ENCODE measurements at regions not wholly inside any gene's neighbourhood (a gene's known extent, or its start where the extent isn't known, plus 50 kb on each side); places are given as distances from the start of the nearest gene placed in this dataset.

DNA sequence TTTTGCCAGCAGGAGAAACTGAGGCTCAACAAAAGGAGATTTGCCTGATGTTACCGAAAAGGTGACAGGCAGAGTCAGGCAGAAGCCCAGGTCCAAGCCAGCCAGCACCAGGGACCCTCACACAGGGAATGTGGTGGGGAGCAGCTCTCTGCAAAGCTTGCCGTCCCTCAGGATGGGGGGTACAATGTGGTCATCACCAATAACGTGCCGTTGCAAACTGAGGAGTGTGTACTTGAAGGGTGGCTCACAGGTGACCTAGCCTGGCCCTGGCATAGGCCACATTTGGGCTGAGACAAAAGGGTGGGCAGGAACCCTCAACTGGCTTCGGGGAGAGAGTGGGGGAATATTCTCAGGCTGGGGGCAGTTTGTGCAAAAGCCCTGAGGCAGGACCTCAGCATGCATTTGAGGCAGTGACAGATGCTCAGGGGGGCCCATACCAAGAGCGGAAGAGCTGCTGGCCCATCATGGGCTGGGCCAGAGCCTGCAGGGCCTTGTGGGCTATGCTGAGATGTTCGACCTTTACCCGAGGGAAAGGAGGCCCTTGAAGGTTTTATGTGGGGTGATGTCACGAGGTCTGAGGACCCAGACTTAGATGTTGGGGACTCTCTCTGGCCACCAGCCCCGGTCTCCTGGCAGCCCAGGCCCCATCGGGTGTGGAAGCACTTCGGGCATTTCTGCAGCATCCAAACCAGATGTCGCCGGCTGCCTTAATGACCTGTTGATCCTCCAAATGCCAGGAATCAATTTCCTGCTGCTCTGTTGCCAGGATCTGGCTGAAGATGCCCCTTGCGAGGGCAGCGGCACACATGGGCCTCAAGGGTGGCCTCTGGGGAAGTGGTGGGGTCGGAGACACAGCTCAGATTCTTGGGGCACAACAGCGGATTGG, 57.4 kb upstream of the SHISAL1 start:
- Histone ChIP-seq H3K27ac (ENCODE audit: poor library complexity, severe bottlenecking) (no peak overlapping the region), H3K36me3 (ENCODE audit: low read depth) (no peaks in the 10 kb centered on the region), H3K27me3 (ENCODE audit: insufficient read depth, poor library complexity, severe bottlenecking) (no peaks in the 10 kb centered on the region), H3K4me1 (ENCODE audit: insufficient read depth, poor library complexity, severe bottlenecking) (no peaks in the 10 kb centered on the region), H3K9me3 (ENCODE audit: severe bottlenecking) (no peaks in the 10 kb centered on the region), H3K4me3 (ENCODE audit: severe bottlenecking) (no peak overlapping the region)
- DNase-seq (ENCODE audit: low spot score) (peak; percentile 34), ATAC-seq (ENCODE audit: low read depth) (no peak)
- TF ChIP-seq CTCF (IDR thresholded peaks at IDR 0.05; ENCODE audit: poor library complexity, severe bottlenecking), result no peak

GRCh38 chr22:44369293-44369661, 56.5 kb upstream of the SHISAL1 start:
- Histone ChIP-seq H3K27me3 (ENCODE audit: insufficient read depth, poor library complexity, severe bottlenecking) (no peaks in the 10 kb centered on the region), H3K4me3 (ENCODE audit: severe bottlenecking) (no peak overlapping the region), H3K36me3 (ENCODE audit: low read depth) (no peaks in the 10 kb centered on the region), H3K9me3 (ENCODE audit: severe bottlenecking) (no peaks in the 10 kb centered on the region), H3K4me1 (ENCODE audit: insufficient read depth, poor library complexity, severe bottlenecking) (no peaks in the 10 kb centered on the region), H3K27ac (ENCODE audit: poor library complexity, severe bottlenecking) (no peak overlapping the region)
- no peak for TF ChIP-seq CTCF (IDR thresholded peaks at IDR 0.05; ENCODE audit: poor library complexity, severe bottlenecking)
- no peak for DNase-seq (ENCODE audit: low spot score)
- no peak for ATAC-seq (ENCODE audit: low read depth)

DNA sequence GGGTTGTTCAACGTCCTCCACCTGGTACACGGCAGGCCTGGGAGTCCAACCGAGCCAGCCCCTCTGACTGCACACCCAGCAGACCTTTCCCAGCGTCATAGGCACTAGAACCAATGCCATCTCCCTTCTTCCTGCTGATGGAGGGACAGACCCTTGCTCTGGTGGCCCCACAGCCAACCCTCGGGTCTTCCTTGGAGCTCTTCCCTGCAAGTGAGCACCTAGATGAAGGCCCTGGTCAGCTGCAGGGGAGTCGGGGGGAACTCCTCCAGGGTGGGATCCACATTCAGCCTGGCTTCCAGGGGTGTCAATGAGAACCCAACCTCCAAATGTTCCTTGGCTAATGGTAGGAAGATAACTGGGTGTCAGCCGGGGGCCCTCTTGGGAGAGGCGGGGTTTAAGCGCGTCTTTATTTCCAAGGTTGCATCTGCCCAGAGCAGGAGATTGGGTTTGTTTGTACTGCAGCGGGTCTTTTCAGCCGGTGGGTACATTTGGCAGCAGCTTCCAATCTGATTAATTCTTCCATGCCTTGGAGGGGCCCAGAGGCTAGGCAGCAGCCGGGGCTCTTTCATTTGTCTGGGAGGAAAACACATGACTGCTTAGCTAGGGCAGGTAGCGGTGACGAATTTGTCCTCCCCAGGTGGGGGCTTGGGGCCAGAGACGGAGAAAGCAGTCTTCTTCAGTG, 56.0 kb upstream of the SHISAL1 start:
- no peaks in the 10 kb centered on the region for H3K27me3 ChIP-seq (ENCODE audit: insufficient read depth, poor library complexity, severe bottlenecking)
- no peak for TF ChIP-seq CTCF (IDR thresholded peaks at IDR 0.05; ENCODE audit: poor library complexity, severe bottlenecking)
- peaks cover 2% of the 10 kb centered on the region for H3K4me1 ChIP-seq (ENCODE audit: insufficient read depth, poor library complexity, severe bottlenecking)
- H3K4me3 ChIP-seq (ENCODE audit: severe bottlenecking), result no peak overlapping the region
- H3K27ac ChIP-seq (ENCODE audit: poor library complexity, severe bottlenecking), result no peak overlapping the region
- ATAC-seq (ENCODE audit: low read depth) (no peak), DNase-seq (ENCODE audit: low spot score) (peak; percentile 47)
- H3K36me3 ChIP-seq (ENCODE audit: low read depth), result no peaks in the 10 kb centered on the region
- H3K9me3 ChIP-seq (ENCODE audit: severe bottlenecking), result no peaks in the 10 kb centered on the region

DNA sequence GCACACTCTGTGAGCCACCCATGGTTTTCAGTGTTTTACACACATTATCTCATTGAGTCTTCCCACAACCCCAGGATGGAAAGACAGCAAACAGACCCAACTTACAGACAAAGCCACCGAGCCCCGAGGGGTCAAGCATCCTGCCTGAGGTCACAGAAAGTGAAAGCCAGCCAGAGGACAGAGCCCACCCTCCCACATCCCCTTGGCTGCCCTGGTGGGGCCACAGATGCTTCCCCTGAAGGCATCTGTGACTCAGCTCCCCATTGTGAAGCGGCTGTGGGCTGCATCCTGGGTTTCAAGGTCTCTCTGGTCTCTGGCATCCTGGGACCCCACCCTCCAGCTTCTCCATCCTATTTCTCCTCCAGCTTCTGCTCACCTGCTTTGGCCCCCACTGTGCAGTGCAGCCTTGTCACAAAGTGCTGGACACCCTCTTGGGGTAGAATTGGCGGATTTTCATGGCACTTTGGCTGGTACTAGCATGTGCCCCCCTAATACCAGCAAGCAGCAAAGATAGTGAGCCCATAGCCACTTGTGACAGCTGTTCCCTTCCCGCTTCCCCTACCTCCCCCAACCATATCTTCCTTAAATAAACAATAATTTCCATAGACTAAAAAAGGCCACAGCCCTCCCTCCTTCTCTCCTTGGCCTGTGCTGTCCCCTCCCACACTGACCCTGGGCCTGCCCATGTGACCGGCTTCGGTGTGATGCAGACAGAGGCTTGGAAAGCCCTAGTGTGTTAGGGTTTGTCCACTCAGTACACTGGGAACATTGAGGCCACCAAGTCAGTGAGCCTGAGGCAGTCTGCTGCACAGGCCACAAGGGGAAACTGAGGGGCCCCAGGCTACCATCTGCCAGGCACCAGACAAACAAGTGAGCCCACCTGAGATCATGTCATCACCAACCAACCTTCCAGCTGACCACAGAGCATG, 53.9 kb upstream of the SHISAL1 start:
- Histone ChIP-seq H3K4me3 (ENCODE audit: severe bottlenecking) (no peak overlapping the region), H3K27ac (ENCODE audit: poor library complexity, severe bottlenecking) (no peak overlapping the region), H3K36me3 (ENCODE audit: low read depth) (no peaks in the 10 kb centered on the region), H3K9me3 (ENCODE audit: severe bottlenecking) (no peaks in the 10 kb centered on the region), H3K27me3 (ENCODE audit: insufficient read depth, poor library complexity, severe bottlenecking) (no peaks in the 10 kb centered on the region), H3K4me1 (ENCODE audit: insufficient read depth, poor library complexity, severe bottlenecking) (peaks cover 17% of the 10 kb centered on the region)
- TF ChIP-seq CTCF (IDR thresholded peaks at IDR 0.05; ENCODE audit: poor library complexity, severe bottlenecking), result no peak
- DNase-seq (ENCODE audit: low spot score) (peak; percentile 32), ATAC-seq (ENCODE audit: low read depth) (no peak)

All from RWPE2 (cell line).